K562 (cell line): ENCODE measurements at regions not wholly inside any gene's neighbourhood (a gene's known extent, or its start where the extent isn't known, plus 50 kb on each side); places are given as distances from the start of the nearest gene placed in this dataset.

Experiments used
- ARID1B ChIP-seq: fragments of 450-650 bp; IDR thresholded peaks from 2 replicates; pipeline ENCODE4 v1.6.1; 2016; ENCODE audit warnings: antibody characterized with exemption, mild to moderate bottlenecking, inconsistent platforms
- ETV1 ChIP-seq: fragments of 450-650 bp; conservative IDR thresholded peaks from 2 replicates; pipeline ENCODE4 v1.6.1; 2016; ENCODE audit warnings: missing genetic modification characterization, control low read depth, low read depth, missing compliant biosample characterization
- ETV6 ChIP-seq, 3 experiments: fragments of 150-350 bp in 1 of 3; sonication (generic) in 1 of 3; formaldehyde crosslinking in 1 of 3; IDR thresholded peaks; 2 replicates each; pipeline versions ENCODE4 v1.6.1 to v1.8.0; 2014 to 2022; ENCODE audit warnings: borderline replicate concordance in 2 of 3, low read depth in 2 of 3, antibody characterized with exemption in 1 of 3, low read length in 1 of 3, mild to moderate bottlenecking in 1 of 3, missing genetic modification reagents in 1 of 3
- FOXJ2 ChIP-seq: fragments of 200-800 bp; sonication (Bioruptor generic); IDR thresholded peaks from 2 replicates; pipeline ENCODE4 v1.6.1; 2016; ENCODE audit warnings: missing genetic modification characterization, missing compliant biosample characterization
- GABPA ChIP-seq: fragments of 200-800 bp; sonication (Bioruptor generic); conservative IDR thresholded peaks from 2 replicates; pipeline ENCODE4 v1.6.1; 2016; ENCODE audit warnings: low read depth, missing genetic modification characterization, missing compliant biosample characterization
- GABPB2 ChIP-seq: fragments of 250-450 bp; sonication (Bioruptor Pico); conservative IDR thresholded peaks from 2 replicates; pipeline ENCODE4 v1.5.1; 2021; ENCODE audit warnings: mild to moderate bottlenecking
- HDAC3 ChIP-seq: fragments of 450-650 bp; IDR thresholded peaks from 2 replicates; pipeline ENCODE4 v1.6.1; 2018; ENCODE audit warnings: borderline replicate concordance, mild to moderate bottlenecking, moderate library complexity; ENCODE audit not compliant: partially characterized antibody
- LEF1 ChIP-seq: fragments of 450-650 bp; IDR thresholded peaks from 2 replicates; pipeline ENCODE4 v1.6.1; 2016; ENCODE audit warnings: mild to moderate bottlenecking
- MEIS2 ChIP-seq: fragments of 450-650 bp; IDR thresholded peaks from 2 replicates; pipeline ENCODE4 v1.6.1; 2014; ENCODE audit warnings: mild to moderate bottlenecking; ENCODE audit not compliant: partially characterized antibody
- MTA1 ChIP-seq: fragments of 450-650 bp; IDR thresholded peaks from 2 replicates; pipeline ENCODE4 v1.6.1; 2017; ENCODE audit warnings: borderline replicate concordance
- NBN ChIP-seq: fragments of 450-650 bp; IDR thresholded peaks from 2 replicates; pipeline ENCODE4 v1.6.1; 2016; ENCODE audit warnings: low read depth, mild to moderate bottlenecking
- SAFB2 ChIP-seq: fragments of 200-400 bp; formaldehyde crosslinking; IDR thresholded peaks from 2 replicates; pipeline ENCODE4 v1.6.1; 2018; ENCODE audit warnings: borderline replicate concordance, low read length, low read depth, moderate library complexity; ENCODE audit not compliant: severe bottlenecking
- SMARCE1 ChIP-seq: fragments of 450-650 bp; IDR thresholded peaks from 2 replicates; pipeline ENCODE4 v1.7.1; 2016; ENCODE audit warnings: mild to moderate bottlenecking
- SREBF2 ChIP-seq: sonication (generic); formaldehyde crosslinking; IDR thresholded peaks from 2 replicates; pipeline ENCODE4 v1.4.0; 2020; ENCODE audit warnings: mild to moderate bottlenecking, missing genetic modification reagents
- SUPT5H ChIP-seq: fragments of 450-650 bp; IDR thresholded peaks from 2 replicates; pipeline ENCODE4 v1.6.1; 2016
- TCF3 ChIP-seq: sonication (generic); formaldehyde crosslinking; IDR thresholded peaks from 2 replicates; pipeline ENCODE4 v1.4.0; 2020; ENCODE audit warnings: mild to moderate bottlenecking, missing genetic modification reagents
- ZFP36 ChIP-seq: fragments of 150-350 bp; IDR thresholded peaks from 2 replicates; pipeline ENCODE4 v1.6.1; 2018; ENCODE audit warnings: low read length, low read depth; ENCODE audit not compliant: partially characterized antibody
- ZNF408 ChIP-seq: fragments of 250-450 bp; sonication (Bioruptor Pico); IDR thresholded peaks from 2 replicates; pipeline ENCODE4 v1.4.0; 2020; ENCODE audit warnings: low read depth, mild to moderate bottlenecking, moderate library complexity
- ZNF668 ChIP-seq: fragments of 250-450 bp; sonication (Bioruptor Pico); IDR thresholded peaks from 2 replicates; pipeline ENCODE4 v1.8.0; 2022; ENCODE audit warnings: mild to moderate bottlenecking, inconsistent platforms
- TF ChIP-seq, protein P1 (sequence below): sonication (generic); formaldehyde crosslinking; IDR thresholded peaks from 2 replicates; pipeline ENCODE4 v1.8.0; 2022; ENCODE audit warnings: mild to moderate bottlenecking, low read depth, missing genetic modification reagents

DNA sequence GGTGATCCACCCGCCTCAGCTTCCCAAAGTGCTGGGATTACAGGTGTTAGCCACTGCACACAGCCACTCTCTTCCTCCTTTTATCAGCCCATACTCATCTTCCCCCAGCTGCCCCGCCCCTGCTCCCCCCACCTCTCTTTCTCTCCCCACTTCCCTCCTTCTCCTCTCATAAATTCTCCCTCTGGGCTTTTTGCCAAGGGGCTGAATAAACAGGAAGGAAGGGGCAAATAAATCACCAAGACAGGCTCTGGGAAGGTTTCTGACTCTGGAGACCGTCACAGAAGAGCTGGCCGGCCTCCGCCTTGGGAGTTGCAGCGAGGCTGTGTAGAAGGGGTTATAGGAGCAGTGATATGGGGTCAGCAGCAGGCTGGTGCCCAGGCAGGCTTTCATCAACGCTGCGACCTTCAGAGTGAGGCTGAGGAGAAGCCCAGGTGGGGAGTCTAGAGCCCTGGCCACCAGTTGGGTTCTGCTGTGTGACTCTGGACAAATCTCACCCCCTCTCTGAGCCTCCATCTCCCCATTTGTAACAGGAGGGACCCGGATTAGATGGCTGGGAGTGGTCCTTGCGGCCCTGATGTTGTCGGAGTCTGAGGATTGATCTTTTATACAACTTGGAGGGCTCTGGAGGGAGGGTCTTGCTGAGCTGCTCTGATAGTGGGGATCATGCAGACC is 62.6 kb upstream of the RASD2 start (continued):
- TF ChIP-seq HDAC3 (peak; percentile 37), ARID1B (peak; percentile 70), FOXJ2 (tag) (peak; percentile 72), MTA1 (peak; percentile 50; the same call in 1 of the 2 replicates), GABPB2 (no peak), ETV1 (tag) (peak; percentile 94), ZNF408 (no peak), ETV6 (IDR thresholded peaks at IDR 0.05; ENCODE audit: borderline replicate concordance in 1 of 2, low read depth in 2 of 2, low read length in 1 of 2) (peak in 1 of 2 experiments; percentile 23; a peak in 1 of 4 replicates), ETV6 (CRISPR knock-in tag; IDR thresholded peaks at IDR 0.05; ENCODE audit: borderline replicate concordance) (no peak), MEIS2 (peak; percentile 97), LEF1 (peak; percentile 41; the same call in 1 of the 2 replicates), SMARCE1 (peak; percentile 75; the same call in 1 of the 2 replicates), SREBF2 (CRISPR knock-in tag) (no peak), NBN (peak; percentile 49; the same call in 1 of the 2 replicates), TCF3 (0 out of 2 replicates have a peak, but pooled peaks have one; percentile 11), GABPA (tag) (peak; percentile 57; the same call in 1 of the 2 replicates), ZNF668 (CRISPR knock-in tag) (no peak), SAFB2 (no peak), SUPT5H (no peak), ZFP36 (peak; percentile 70)
- TF ChIP-seq, protein P1, sequence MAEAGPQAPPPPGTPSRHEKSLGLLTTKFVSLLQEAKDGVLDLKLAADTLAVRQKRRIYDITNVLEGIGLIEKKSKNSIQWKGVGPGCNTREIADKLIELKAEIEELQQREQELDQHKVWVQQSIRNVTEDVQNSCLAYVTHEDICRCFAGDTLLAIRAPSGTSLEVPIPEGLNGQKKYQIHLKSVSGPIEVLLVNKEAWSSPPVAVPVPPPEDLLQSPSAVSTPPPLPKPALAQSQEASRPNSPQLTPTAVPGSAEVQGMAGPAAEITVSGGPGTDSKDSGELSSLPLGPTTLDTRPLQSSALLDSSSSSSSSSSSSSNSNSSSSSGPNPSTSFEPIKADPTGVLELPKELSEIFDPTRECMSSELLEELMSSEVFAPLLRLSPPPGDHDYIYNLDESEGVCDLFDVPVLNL (CRISPR knock-in tag): no peak
